ENCODE measurements at regions not wholly inside any gene's neighbourhood (a gene's known extent, or its start where the extent isn't known, plus 50 kb on each side); places are given as distances from the start of the nearest gene placed in this dataset.

DNA sequence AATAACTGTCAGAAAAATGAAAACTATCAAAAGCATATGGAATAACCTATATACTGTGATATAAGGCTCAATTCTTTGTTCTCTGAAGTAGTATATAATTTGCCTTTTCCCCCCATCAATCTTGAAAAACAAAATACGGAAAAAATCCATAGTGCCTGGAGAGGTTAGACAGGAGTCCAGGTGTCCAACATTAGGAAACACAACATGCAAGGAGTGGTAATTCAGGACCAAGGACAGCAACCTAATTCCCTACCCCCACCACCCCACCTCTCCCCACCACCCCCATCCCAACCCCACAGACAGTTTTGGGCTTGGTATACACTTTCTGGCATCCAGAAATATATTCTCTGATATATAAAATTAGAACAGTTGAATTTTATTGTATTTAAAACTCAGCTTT lies 55.1 kb upstream of the SLC25A26 start:
- no peak for FAIRE-seq

- no peak for FAIRE-seq
Observed at GRCh38 chr3:66164155-66164554, 56.6 kb upstream of the SLC25A26 start.

DNA sequence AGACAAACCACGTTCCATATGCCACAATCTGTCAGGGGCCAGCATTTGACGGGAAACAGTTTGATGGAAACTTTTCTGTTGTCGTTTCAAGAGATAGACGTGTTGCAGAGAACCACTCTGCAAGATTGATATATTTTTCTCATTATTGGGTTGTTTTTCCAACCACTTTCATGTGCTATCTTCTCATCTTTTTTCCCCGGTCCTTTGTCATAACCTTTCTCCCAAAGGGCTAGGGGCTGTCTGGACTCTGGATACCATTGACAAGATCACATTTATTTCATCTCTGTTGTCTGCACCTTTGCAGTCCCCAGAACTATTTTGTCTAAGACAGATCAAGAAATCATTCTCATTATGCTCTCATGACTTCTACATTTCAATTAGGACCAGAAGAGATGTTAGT lies 57.6 kb upstream of the SLC25A26 start:
- FAIRE-seq: no peak

DNA sequence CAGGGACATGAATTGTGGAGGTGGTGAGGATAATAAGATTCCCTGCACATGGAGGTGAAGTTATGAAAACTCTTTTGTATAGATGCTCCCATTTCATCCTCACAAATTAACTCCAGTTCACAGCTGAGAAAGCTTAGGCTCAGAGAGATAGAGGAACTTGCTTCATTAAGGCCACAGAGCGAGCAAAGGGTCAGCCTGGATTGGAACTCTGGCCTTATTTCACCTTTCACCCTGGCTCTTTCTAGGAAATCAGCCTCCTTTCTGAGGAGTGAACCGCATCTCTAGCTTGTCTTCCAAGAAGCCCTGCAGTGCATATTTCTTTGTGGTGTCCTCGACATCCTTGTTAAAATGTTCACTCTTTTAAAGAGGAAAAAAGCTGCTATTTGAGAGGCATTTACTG lies 58.0 kb upstream of the SLC25A26 start:
- no peak for FAIRE-seq

GRCh38 chr3:66158933-66159683 lies 61.7 kb upstream of the SLC25A26 start:
- no peak for FAIRE-seq

- FAIRE-seq: no peak
Observed at GRCh38 chr3:66154444-66154861, 66.3 kb upstream of the SLC25A26 start.

DNA sequence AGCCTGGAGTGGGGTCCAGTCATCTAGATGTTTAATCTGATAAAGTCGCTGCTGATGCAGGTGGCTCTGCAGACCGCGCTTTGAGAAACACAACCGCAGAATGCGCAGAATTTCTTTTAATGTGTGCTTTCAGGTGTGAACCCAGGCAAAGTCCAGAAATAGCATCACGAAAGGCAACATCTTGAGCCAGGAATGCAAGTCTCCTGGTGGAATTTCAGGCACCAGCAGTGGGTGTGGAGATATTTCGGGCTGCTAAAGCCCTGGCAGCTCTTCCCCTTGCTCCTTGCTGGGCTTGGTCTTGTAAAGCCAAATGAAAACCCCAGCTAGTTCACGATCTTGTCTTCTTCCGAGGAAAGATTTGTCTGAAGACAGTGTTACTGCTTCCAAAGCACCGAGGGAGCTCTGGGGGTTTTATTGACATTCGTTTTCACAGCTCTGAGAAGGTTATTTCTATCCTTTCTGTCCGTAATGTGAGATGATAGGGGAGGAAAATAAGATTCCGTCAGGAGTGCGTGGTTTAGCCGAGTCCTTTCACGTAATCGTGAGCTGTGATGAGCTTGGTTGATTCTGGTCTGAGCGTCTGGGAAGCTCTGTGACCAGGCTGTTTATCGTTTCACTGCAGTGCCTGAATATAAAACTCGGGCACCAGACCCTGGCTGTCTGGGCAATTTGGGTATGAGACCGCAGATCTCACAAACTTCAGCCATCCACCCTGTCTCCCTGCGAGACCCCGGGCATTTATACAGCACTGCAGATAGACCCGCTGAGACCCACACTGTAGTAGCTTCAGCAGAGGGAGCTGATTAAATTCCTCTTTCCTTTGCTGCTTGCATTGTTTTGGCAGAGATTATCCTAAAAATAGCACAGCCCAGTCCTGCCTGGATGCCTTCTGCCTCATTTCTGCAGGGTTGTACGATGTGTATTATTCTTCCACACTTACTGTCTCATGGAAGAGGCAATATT lies 67.0 kb upstream of the SLC25A26 start:
- FAIRE-seq: no peak

GRCh38 chr3:66152336-66152735 lies 68.5 kb upstream of the SLC25A26 start:
- no peak for FAIRE-seq

GRCh38 chr3:66150977-66151376 lies 69.8 kb upstream of the SLC25A26 start:
- FAIRE-seq: no peak

DNA sequence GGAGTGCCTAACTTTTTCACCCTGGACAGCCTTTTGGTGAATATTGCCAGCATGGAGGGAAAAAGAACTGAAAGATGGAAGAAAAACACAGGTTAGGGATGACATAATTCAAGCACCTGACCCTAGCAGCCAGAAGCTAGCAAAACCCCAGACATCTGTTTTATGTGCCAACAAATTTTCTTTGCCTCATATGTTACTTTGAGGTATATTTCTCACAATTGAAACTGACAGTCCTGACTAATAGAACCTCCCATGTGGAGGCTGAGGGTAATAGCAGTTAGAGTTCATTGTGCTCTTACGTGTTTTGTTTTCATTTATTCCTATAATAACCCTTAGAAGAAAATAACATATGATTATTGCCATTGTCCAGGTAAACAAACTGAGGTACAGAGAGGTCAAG lies 71.5 kb upstream of the SLC25A26 start:
- no peak for FAIRE-seq

- no peak for FAIRE-seq
Observed at GRCh38 chr3:66145408-66145733, 75.4 kb upstream of the SLC25A26 start.

- no peak for FAIRE-seq
Observed at GRCh38 chr3:66144568-66145407, 76.0 kb upstream of the SLC25A26 start.

- no peak for FAIRE-seq
Observed at GRCh38 chr3:66142079-66142478, 78.7 kb upstream of the SLC25A26 start.

DNA sequence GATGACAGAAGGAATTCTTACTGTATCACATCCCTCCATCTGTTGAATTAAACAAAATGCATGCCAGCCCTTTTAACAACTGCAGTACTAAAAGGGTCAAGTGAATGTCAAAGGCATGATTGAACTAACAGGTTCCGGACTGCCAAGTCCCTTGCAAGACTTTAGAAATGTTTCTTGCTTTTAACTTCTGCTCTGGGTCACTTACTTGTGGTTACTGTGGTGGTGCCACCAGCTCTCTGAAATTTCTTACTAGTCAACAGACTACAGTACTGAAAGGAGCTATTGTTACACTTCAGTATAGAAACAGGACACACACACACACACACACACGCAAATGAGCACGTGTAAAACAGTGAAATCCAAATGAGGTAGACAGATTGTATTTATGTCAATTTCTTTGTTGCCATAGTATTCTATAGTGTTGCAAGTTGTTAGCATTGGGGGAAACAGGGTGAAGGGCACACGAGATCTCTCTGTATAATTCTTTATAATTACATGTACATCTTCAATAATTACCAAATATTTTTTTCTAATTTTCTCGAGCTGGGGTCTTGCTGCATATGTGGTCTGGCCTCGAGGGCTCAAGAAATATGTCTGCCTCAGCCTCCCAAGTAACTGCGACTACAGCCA lies 79.9 kb upstream of the SLC25A26 start:
- no peak for FAIRE-seq

DNA sequence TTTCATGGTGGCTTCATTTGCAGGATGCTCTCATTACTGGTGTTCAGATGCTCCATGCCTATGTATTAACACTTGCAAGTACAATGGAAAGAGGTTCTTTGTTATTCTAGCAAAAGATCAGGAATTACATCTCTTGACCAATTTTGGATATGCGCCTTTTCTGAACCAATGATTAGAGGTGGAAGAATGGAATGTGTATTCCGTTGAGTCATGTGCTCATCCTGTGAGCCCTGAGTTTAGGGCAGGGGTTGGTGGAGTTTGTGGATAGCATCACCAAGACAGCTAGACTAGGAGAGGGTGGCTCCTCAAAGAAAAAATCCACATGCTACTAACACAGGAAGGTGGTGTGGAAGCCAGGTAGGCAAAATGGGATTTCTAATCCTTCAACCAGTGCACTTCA lies 80.7 kb upstream of the SLC25A26 start:
- no peak for FAIRE-seq

GRCh38 chr3:66139415-66139814 lies 81.4 kb upstream of the SLC25A26 start:
- no peak for FAIRE-seq

- peak; percentile 76 for FAIRE-seq
Observed at GRCh38 chr3:66138336-66139313, 82.2 kb upstream of the SLC25A26 start.

DNA sequence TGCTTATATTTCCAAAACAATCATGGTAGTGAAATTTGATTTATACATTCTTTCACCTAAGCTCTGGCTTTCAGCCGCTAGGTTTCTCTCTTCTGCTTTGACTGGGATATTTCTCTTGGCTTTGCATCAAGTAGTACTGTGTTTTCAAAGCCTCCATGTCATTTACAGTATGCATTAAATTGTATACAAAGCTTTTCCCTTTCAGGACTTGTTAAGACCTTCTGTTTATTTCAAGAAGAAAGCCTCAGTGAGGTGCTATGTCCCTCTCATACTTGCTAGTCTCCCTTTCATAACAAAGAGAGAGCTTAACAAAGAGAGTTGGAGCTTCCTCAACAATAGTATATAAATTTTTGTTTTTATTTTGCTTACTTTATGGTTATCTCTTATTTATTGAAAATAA lies 84.2 kb upstream of the SLC25A26 start:
- FAIRE-seq: no peak

GRCh38 chr3:66133853-66134445 lies 86.9 kb upstream of the SLC25A26 start:
- no peak for FAIRE-seq

DNA sequence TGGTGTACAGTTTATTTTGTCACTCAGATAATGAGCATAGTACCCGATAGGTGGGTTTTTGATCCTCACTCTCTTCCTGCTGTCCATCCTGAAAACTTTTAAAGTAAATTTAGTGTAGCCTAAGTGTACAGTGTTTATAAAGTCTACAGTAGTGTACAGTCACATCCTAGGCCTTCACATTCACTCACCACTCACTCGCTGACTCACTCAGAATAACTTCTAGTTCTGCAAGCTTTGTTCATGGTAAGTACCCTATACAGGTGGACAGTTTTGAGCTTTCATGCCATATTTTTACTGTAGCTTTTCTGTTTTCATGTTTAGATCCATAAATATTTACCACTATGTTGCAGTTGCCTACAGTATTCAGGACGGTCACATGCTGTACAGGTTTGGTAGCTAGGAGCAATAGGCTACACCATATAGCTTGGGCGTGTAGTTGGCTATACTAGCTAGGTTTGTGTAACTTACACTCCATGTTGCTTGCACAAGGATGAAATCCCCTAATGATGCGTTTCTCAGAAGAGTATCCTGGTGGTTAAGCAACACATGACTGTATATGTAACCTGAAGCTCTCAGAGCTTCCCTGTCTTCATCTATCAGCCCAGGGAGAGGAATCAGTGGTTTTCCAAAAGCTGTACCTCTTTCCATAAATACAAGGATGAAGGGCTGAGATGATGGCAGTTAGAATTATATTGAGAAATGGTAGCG lies 87.6 kb upstream of the SLC25A26 start:
- FAIRE-seq: no peak

All from islet of Langerhans (tissue), 1 donor.